NOMO-1 (cell line): ENCODE measurements at regions not wholly inside any gene's neighbourhood (a gene's known extent, or its start where the extent isn't known, plus 50 kb on each side); places are given as distances from the start of the nearest gene placed in this dataset.
"Not testable (repeated sequence)": the region's sequence is repeated elsewhere in the genome, so short reads cannot be mapped to it uniquely, and the experiment has no call there.

Source experiments
- DNase-seq, 2 experiments: peaks; one replicate each; lab custom pipeline; 2025; ENCODE audit not compliant: unreplicated experiment in 2 of 2; lab: John Stamatoyannopoulos, UW

GRCh38 chrX:138011468-138011867, 445.5 kb downstream of the ZIC3 start:
- DNase-seq, result no peak

GRCh38 chrX:138014577-138014976, 448.6 kb downstream of the ZIC3 start:
- DNase-seq, result no peak

- DNase-seq, result no peak
These were observed 452.3 kb downstream of the ZIC3 start for GRCh38 chrX:138018145-138018799.

- no peak for DNase-seq
These were observed 455.0 kb downstream of the ZIC3 start for GRCh38 chrX:138020941-138021340.

GRCh38 chrX:138026211-138026610, 460.3 kb downstream of the ZIC3 start:
- DNase-seq, result peak in 1 of 2 experiments; percentile 1

- DNase-seq, result no peak
These were observed 465.8 kb downstream of the ZIC3 start for GRCh38 chrX:138031715-138032114.

GRCh38 chrX:138034136-138034535, 468.2 kb downstream of the ZIC3 start:
- no peak for DNase-seq

GRCh38 chrX:138037548-138037947, 471.6 kb downstream of the ZIC3 start:
- no peak for DNase-seq

- DNase-seq, result no peak
These were observed 492.0 kb downstream of the ZIC3 start for GRCh38 chrX:138057883-138058282.

- no peak for DNase-seq
These were observed 493.0 kb downstream of the ZIC3 start for GRCh38 chrX:138058931-138059330.

- DNase-seq, result no peak
These were observed 501.5 kb downstream of the ZIC3 start for GRCh38 chrX:138067415-138067814.

GRCh38 chrX:138073626-138074025, 507.7 kb downstream of the ZIC3 start:
- DNase-seq, result no peak

- DNase-seq, result no peak
These were observed 516.3 kb downstream of the ZIC3 start for GRCh38 chrX:138082251-138082650.

- DNase-seq, result no peak
These were observed 517.0 kb downstream of the ZIC3 start for GRCh38 chrX:138082896-138083295.

- not testable (repeated sequence) for DNase-seq
These were observed 545.0 kb downstream of the ZIC3 start for GRCh38 chrX:138110910-138111309.

- no peak for DNase-seq
These were observed 561.4 kb downstream of the ZIC3 start for GRCh38 chrX:138127314-138127713.

GRCh38 chrX:138128027-138128671, 562.2 kb downstream of the ZIC3 start:
- DNase-seq, result peak; percentile 19 to 39

GRCh38 chrX:138150709-138151108, 560.8 kb downstream of the FGF13 start:
- DNase-seq, result no peak

- no peak for DNase-seq
These were observed 553.7 kb downstream of the FGF13 start for GRCh38 chrX:138157850-138158249.

- DNase-seq, result no peak
These were observed 519.5 kb downstream of the FGF13 start for GRCh38 chrX:138191998-138192397.

- DNase-seq, result no peak
These were observed 481.8 kb downstream of the FGF13 start for GRCh38 chrX:138229718-138230117.

- no peak for DNase-seq
These were observed 471.3 kb downstream of the FGF13 start for GRCh38 chrX:138240266-138240665.

GRCh38 chrX:138254001-138254400, 457.5 kb downstream of the FGF13 start:
- no peak for DNase-seq
